Gastrocnemius medialis (tissue), 4 donors: ENCODE measurements at regions not wholly inside any gene's neighbourhood (a gene's known extent, or its start where the extent isn't known, plus 50 kb on each side); places are given as distances from the start of the nearest gene placed in this dataset.

Source experiments
- ATAC-seq, 2 donors: fragments of 150-250 bp; one replicate each; pipeline ENCODE4 v1.9.1; 2016
- DNase-seq, 2 donors: peaks; one replicate each; pipeline ENCODE4 v3.0.0-alpha.2; 2019
- H3K27ac ChIP-seq, 4 donors: fragments of 200-600 bp; sonication (generic); 1 replicate in 1 of 4; 2 replicates in 3 of 4; pipeline ENCODE4 v1.5.1; 2016 to 2018; ENCODE audit warnings: mild to moderate bottlenecking in 2 of 4, moderate library complexity in 1 of 4
- H3K27me3 ChIP-seq, 3 donors: fragments of 200-600 bp; sonication (generic) in 2 of 3; 1 replicate in 1 of 3; 2 replicates in 2 of 3; pipeline versions ENCODE4 v1.5.1 to v1.6.0; 2016 to 2019; ENCODE audit warnings: mild to moderate bottlenecking in 1 of 3, moderate library complexity in 1 of 3
- H3K36me3 ChIP-seq, 2 donors: fragments of 200-600 bp; sonication (generic) in 1 of 2; one replicate each; pipeline ENCODE4 v1.5.1; 2017 to 2018
- H3K4me1 ChIP-seq, 2 donors: fragments of 200-600 bp; sonication (generic) in 1 of 2; one replicate each; pipeline ENCODE4 v1.5.1; 2016 to 2017; ENCODE audit warnings: mild to moderate bottlenecking in 2 of 2
- H3K4me3 ChIP-seq, 4 donors: fragments of 200-600 bp; sonication (generic) in 3 of 4; 1 replicate in 1 of 4; 2 replicates in 3 of 4; pipeline ENCODE4 v1.5.1; 2016 to 2019; ENCODE audit warnings: mild to moderate bottlenecking in 2 of 4
- H3K9me3 ChIP-seq, 3 donors: fragments of 200-600 bp; sonication (generic) in 2 of 3; 1 replicate in 1 of 3; 2 replicates in 2 of 3; pipeline ENCODE4 v1.5.1; 2016 to 2019
- CTCF ChIP-seq, 5 experiments: fragments of 450-650 bp in 3 of 5; fragments of 200-600 bp in 2 of 5; sonication (generic) in 2 of 5; IDR thresholded peaks in 4 of 5; conservative IDR thresholded peaks in 1 of 5; 1 replicate in 4 of 5; 2 replicates in 1 of 5; pipeline ENCODE4 v1.5.1; 2016 to 2019; ENCODE audit warnings: antibody characterized with exemption in 5 of 5, mild to moderate bottlenecking in 3 of 5, moderate library complexity in 3 of 5
- POLR2A ChIP-seq, 2 donors: fragments of 450-650 bp; IDR thresholded peaks; one replicate each; pipeline ENCODE4 v1.6.1; 2017; ENCODE audit warnings: antibody characterized with exemption in 2 of 2, mild to moderate bottlenecking in 2 of 2, moderate library complexity in 2 of 2
- in situ Hi-C, 4 donors: fragments of 200-750 bp; cut with MboI; loops; one replicate each; pipeline versions ENCODE4 v1.15.0 to v1.8.0; 2017; ENCODE audit warnings: low sequenced_read_pairs in 4 of 4
- intact Hi-C: fragments of 100-400 bp; cut with DNase I; formaldehyde crosslinking; loops from one replicate; pipeline ENCODE4 v1.15.1; 2023; ENCODE audit warnings: low total_unique reads

GRCh38 chr13:33340631-33341030 is 55.1 kb upstream of the STARD13 start:
- H3K4me3 ChIP-seq: no peak overlapping the region
- H3K36me3 ChIP-seq: no peaks in the 10 kb centered on the region
- DNase-seq (no peak), ATAC-seq (no peak)
- H3K4me1 ChIP-seq: no peaks in the 10 kb centered on the region
- intact Hi-C loops: no loop called here
- H3K27ac ChIP-seq: no peak overlapping the region
- no peaks in the 10 kb centered on the region for H3K27me3 ChIP-seq
- no peaks in the 10 kb centered on the region for H3K9me3 ChIP-seq
- in situ Hi-C loops: no loop called here
- TF ChIP-seq CTCF (IDR thresholded peaks at IDR 0.05 in 4 of 5, conservative IDR thresholded peaks at IDR 0.05 in 1 of 5) (no peak), POLR2A (IDR thresholded peaks at IDR 0.05) (no peak)

DNA sequence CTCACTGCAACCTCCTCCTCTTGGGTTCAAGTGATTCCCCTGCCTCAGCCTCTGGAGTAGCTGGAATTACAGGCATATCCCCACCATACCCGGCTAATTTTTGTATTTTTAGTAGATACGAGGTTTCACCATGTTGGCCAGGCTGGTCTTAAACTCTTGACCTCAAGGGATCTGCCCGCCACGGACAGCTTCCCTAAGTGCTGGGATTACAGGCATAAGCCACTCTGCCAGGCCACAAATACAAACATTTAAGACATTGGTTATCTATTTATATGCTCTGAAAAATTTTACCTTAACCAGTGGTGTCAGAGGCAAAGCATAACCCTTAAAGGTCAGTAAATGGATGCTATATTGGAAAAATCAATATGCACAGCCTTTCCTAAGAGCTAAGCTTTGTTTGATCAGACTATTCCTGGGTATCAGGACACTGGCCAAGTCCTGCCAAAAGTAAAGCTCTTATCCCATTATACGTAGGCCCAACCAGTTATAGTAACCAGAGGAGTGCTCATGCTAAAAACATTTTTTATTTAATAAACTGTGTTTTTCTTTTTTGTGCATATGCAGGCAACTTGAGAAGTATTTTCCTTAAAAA is 56.4 kb upstream of the STARD13 start:
- DNase-seq (no peak), ATAC-seq (no peak)
- no peaks in the 10 kb centered on the region for H3K27me3 ChIP-seq
- intact Hi-C loops: no loop called here
- H3K9me3 ChIP-seq: no peaks in the 10 kb centered on the region
- no peaks in the 10 kb centered on the region for H3K36me3 ChIP-seq
- H3K27ac ChIP-seq: no peak overlapping the region
- TF ChIP-seq POLR2A (IDR thresholded peaks at IDR 0.05) (no peak), CTCF (IDR thresholded peaks at IDR 0.05 in 4 of 5, conservative IDR thresholded peaks at IDR 0.05 in 1 of 5) (no peak)
- in situ Hi-C loops: no loop called here
- no peak overlapping the region for H3K4me3 ChIP-seq
- no peaks in the 10 kb centered on the region for H3K4me1 ChIP-seq

DNA sequence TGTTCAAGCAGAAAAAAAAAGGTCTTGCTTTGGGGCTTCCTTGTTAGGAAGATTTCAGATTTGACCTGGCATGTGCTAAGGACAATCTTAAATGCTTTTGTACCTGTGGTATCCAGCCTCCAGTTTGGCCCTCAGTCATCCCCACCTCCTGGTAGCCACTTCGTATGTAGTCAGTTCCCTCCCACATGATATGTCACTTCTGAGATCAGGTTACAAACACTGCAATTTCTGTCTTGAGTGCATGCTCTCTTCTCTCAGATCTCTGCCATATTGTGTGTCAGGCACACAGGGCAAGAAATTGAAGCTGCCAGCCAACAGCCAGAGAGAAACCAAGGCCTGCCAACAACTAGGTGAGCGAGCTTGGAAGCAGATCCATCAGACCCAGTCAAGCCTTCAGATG is 60.3 kb upstream of the STARD13 start:
- intact Hi-C loops: no loop called here
- in situ Hi-C loops: no loop called here
- Histone ChIP-seq H3K27me3 (no peaks in the 10 kb centered on the region), H3K27ac (no peak overlapping the region), H3K4me1 (peaks cover under 1 to 3% of the 10 kb centered on the region in 2 donors), H3K4me3 (no peak overlapping the region), H3K36me3 (no peaks in the 10 kb centered on the region), H3K9me3 (no peaks in the 10 kb centered on the region)
- TF ChIP-seq CTCF (IDR thresholded peaks at IDR 0.05 in 4 of 5, conservative IDR thresholded peaks at IDR 0.05 in 1 of 5): no peak
- TF ChIP-seq POLR2A (IDR thresholded peaks at IDR 0.05): no peak
- ATAC-seq: no peak
- DNase-seq: no peak

- Histone ChIP-seq H3K4me1 (peaks cover 20 to 21% of the 10 kb centered on the region in 2 donors), H3K36me3 (no peaks in the 10 kb centered on the region), H3K9me3 (no peaks in the 10 kb centered on the region), H3K27me3 (no peaks in the 10 kb centered on the region), H3K27ac (no peak overlapping the region), H3K4me3 (no peak overlapping the region)
- ATAC-seq (no peak), DNase-seq (no peak)
- in situ Hi-C loops: no loop called here
- TF ChIP-seq POLR2A (IDR thresholded peaks at IDR 0.05) (no peak), CTCF (IDR thresholded peaks at IDR 0.05 in 4 of 5, conservative IDR thresholded peaks at IDR 0.05 in 1 of 5) (no peak)
- intact Hi-C loops: no loop called here
Observed at GRCh38 chr13:33347861-33348260, 62.3 kb upstream of the STARD13 start.

DNA sequence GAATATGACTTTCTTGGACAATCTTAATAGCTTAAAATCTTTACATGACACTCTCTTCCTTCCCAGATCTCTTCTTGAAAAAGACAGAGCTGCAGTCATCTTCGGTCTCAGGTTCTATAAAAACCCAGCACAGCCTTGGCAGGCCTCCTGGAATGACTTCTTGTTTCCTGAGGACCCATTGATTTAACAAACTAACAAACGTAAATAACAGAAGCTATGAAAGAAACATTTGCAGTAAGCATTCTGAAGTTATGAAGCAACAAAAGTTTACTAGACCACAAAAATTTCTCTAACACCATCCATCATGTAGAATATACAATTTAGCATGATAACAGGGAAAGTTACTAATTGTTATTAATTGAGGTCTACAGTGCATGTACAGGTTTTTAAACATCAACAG is 62.8 kb upstream of the STARD13 start:
- TF ChIP-seq POLR2A (IDR thresholded peaks at IDR 0.05) (no peak), CTCF (IDR thresholded peaks at IDR 0.05 in 4 of 5, conservative IDR thresholded peaks at IDR 0.05 in 1 of 5) (no peak)
- Histone ChIP-seq H3K27ac (no peak overlapping the region), H3K4me1 (peaks cover 23 to 26% of the 10 kb centered on the region in 2 donors), H3K4me3 (no peak overlapping the region), H3K36me3 (no peaks in the 10 kb centered on the region), H3K9me3 (no peaks in the 10 kb centered on the region), H3K27me3 (no peaks in the 10 kb centered on the region)
- DNase-seq: no peak
- intact Hi-C loops: no loop called here
- in situ Hi-C loops: no loop called here
- no peak for ATAC-seq
